Iris pigment epithelial cell (primary cell): ENCODE measurements at regions not wholly inside any gene's neighbourhood (a gene's known extent, or its start where the extent isn't known, plus 50 kb on each side); places are given as distances from the start of the nearest gene placed in this dataset.
"Not testable (repeated sequence)": the region's sequence is repeated elsewhere in the genome, so short reads cannot be mapped to it uniquely, and the experiment has no call there.

Experiments used
- DNase-seq: peaks from one replicate; pipeline ENCODE4 v3.0.0-alpha.2; 2011; ENCODE audit warnings: low read depth

DNA sequence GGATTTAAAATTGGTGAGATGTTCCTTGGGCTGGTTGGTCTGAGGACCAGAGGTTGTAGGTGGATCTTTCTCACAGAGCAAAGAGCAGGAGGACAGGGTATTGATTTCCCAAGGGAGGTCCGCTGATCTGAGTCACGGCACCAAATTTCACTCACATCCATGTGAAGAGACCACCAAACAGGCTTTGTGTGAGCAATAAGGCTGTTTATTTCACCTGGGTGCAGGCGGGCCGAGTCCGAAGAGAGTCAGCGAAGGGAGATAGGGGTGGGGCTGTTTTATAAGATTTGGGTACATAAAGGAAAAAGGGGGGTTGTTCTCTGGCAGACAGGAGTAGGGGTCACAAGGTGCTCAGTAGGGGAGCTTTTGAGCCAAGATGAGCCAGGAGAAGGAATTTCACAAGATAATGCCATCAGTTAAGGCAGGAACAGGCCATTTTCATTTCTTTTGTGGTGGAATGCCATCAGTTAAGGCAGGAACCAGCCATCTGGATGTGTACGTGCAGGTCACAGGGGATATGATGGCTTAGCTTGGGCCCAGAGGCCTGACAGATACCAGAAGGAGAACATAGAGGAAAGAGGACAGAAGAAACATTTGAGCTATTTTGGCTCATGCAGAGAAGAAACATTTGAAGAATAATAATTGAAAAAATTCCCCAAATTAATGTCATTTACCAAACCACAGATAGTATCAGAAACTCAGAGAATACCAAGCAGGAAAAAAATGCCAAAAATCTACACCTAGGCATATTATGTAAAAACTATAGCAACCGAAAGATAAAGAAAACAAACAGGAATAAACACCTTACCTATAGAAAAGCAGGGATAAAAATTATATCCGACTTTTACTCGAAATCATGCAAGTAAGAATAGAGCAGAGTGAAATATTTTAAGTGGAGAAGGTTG lies 585.2 kb upstream of the MDGA2 start:
- not testable (repeated sequence) for DNase-seq

GRCh38 chr14:48259876-48260275 lies 584.5 kb upstream of the MDGA2 start:
- DNase-seq, result not testable (repeated sequence)

GRCh38 chr14:48259232-48259631 lies 583.8 kb upstream of the MDGA2 start:
- DNase-seq, result not testable (repeated sequence)

DNA sequence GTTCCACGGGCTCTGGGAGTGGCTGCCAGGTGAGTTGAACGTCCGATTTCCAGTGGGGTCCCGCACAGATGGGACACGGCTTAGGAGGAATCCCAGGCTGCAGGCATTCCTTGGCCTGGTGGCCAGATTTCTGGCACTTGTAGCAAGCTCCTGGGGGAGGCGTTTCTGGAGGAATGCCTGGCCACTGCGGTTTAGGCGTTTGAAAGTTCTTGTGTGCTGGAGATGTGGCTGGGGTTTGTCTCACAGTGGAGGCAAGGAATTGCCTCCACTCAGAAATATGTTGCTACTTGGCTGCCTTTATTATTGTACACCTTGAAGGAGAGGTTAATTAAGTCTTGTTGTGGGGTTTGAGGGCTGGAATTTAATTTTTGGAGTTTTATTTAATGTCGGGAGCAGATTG lies 583.3 kb upstream of the MDGA2 start:
- not testable (repeated sequence) for DNase-seq

GRCh38 chr14:48253020-48253419 lies 577.6 kb upstream of the MDGA2 start:
- no peak for DNase-seq

DNA sequence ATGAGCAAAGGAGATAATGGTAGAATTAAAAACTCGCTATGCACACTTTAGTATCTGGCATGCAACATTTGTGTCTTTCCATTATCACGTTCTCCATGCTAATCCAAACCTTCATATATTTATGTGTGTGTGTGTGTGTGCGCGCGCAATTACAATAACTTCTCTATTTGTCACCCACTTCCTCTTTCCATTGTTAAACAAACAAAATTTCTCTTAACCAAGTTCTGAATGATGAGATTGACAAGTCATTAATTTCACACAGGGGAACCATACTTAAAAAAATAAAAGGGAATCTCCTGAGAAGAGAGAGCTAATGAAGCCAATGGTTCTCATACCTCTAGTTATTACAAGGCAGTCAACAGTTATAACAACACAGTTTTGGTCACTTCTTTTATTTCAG lies 575.9 kb upstream of the MDGA2 start:
- no peak for DNase-seq

DNA sequence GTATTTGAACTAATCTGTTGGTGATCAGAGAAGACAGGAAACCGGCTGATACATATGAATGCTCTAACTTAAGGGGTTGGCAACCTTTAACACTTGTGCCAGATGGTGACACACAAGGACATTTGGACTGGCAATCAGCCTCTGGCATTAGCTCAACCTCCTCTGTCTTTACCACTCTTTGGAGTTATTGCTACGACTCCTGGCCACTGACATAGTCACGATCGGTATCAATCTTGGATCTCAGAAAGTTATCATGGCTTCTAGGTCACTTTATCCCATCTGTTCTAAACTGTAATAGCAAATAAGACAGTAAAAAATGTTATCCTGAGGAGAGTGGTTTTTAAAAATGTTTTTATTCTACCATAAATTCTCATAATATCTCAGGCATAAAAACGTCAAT lies 575.2 kb upstream of the MDGA2 start:
- no peak for DNase-seq

DNA sequence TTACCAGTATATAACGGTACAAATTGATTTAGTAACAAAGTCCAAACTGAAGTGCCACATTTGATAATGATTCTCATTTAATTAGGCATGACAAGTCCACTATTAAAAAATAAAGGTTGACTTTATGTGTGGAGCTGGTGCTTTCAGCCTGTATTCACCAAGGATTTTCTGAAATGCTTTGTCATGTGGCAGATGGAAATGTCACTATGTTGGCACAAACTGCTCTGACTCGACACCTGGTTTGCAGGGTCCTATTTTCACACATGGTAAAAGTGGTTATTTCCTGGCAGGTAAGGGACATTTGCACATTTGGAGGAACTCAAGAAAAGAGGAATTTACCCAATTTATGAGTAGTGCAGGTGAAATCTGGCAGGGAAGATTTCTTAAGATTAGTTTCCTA lies 572.6 kb upstream of the MDGA2 start:
- DNase-seq, result no peak

- no peak for DNase-seq
Observed at GRCh38 chr14:48243900-48244299, 568.5 kb upstream of the MDGA2 start.

DNA sequence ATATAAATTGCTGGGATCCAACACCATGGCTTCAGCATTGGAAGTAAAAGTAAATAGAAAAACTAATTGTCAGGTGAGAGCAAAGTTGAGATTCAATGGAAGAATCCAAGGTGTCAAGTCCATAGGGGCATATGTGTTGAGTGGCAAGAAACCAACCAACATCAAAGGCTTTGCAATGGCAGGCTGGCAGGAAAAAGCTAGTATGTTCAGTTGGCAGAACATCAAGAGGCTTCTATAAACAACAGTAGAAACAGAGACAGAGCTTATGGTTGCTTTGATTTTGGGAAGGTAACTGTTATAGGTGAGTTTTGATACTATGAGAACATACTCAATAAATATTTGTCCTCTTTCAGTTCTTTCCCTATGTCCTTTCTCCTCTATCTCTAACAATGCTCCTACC lies 553.7 kb upstream of the MDGA2 start:
- no peak for DNase-seq

DNA sequence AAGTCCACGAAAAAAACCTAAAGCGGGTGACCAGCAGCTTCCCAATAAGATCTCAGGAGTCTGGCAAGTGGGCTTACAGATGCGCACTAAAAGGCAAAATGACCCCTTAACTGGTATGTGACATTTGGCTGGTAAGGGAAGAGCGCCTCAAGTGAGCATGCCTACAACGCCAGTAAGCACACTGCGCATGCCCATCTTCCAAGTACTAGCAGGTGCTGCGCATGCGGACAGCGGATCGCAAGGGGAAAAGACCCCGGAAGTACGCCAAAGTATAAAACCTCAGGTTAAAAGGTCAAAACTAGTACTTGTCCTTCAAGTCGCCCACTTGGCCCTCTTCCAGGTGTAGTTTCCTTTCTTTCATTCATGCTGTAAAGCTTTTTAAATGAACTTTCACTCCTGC lies 518.5 kb upstream of the MDGA2 start:
- no peak for DNase-seq

DNA sequence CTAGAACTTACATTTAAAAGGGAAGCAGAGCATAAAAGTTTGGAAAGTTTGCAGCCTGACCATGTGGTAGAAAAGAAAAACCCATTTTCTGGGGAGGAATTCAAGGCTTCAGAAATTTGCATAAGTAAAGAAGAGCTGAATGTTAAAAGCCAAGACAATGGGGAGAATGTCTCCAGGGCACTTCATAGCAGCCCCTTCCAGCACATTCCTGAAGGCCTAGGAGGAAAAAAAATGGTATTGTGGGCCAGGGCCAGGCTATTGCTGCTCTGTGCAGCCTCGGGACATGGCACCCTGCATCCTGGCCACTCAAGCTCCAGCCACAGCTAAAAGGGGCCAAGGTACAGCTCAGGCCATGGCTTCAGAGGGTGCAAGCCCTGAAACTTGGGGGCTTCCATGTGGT lies 474.2 kb upstream of the MDGA2 start:
- not testable (repeated sequence) for DNase-seq

DNA sequence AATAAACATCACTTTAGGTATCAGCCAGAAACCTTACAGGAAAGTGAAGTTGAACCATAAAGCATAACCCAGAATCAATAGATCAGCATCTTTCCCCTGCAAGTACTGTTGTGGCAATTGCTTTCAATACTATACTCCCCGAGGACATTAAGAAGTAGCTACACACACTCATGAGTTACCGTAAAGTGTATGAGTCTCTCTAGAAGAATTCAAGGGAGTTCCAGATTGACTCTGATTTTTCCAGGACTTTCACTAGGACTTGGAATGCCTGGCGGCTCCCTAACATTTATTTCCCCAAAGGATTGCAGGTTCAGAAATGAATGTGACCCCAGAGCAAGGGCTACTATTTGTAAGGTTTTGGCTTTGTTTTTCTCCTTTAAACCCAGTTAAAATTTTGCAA lies 465.4 kb upstream of the MDGA2 start:
- no peak for DNase-seq

- no peak for DNase-seq
Observed at GRCh38 chr14:48129472-48129871, 454.1 kb upstream of the MDGA2 start.

GRCh38 chr14:48127674-48128073 lies 452.3 kb upstream of the MDGA2 start:
- no peak for DNase-seq

- DNase-seq, result no peak
Observed at GRCh38 chr14:48125654-48126053, 450.2 kb upstream of the MDGA2 start.

DNA sequence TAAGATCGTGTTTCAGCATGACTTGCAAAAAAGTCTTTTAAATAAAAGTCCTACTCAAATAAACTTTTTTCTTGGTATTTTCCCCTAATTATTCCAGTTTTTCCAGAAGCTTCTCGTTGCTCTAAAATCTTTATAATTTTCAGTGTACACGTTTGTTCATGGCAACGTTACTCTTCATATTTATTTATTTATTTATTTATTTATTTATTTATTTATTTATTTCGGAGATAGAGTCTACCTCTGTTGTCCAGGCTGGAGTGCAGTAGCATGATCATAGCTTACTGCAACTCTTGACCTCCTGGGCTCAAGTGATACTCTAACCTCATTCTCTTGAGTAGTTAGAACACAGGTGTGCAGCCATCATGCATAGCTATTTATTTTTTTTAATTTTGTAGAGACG lies 438.3 kb upstream of the MDGA2 start:
- no peak for DNase-seq

DNA sequence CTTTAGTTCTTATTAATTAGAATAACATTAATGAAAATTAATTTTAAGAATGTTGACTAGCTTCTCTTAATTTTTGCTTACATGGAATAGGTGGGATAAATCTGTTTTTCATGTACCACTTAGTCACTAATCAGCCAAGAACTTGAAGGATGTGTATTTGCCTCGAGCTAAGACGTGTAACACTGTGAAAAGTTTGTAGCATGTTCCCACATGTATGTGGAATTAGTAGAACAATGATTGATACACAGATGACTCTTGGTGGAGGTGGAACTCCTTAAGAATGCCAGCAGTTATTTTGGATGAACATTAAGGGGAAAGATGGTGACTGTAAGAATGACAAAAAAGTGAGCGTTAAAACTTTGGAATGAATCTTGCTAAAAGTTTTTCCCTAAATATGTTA lies 435.7 kb upstream of the MDGA2 start:
- DNase-seq, result no peak

DNA sequence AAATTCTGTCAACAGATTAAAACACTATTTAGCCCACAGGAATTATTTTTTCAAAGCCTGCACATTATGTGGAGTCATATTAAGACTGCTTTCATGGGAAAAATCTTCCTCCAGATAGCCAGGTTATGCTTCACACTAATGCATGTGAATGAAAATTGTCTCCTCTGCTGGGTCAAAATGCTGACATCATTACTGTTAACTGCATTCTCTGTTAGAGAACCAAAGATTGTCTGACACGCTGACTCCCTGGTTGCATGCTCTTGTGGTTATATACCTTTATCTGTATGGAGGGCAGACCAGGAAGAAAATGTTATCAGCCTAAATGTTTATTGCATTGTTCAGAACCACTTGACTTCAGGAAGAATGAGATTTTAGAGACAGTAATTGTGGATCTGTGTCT lies 432.2 kb upstream of the MDGA2 start:
- DNase-seq, result no peak

DNA sequence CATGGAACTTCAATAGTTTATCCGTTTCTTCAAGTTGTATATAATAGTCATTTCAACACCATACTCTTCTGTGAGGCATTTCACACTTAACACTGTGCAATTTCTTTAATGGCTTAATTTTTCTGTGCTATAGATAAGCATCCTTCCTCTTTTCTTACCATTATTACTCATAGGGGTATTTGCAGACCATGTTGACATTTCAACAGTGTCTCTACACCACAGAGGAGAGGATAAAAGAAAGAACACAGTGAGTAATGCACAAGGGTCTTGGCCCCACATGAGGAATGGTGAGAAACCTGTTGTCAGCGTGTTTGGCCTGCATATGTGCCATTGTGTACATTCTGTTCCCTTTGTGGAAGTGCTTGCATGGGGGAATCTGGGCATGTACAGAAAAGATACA lies 421.5 kb upstream of the MDGA2 start:
- DNase-seq, result no peak

- no peak for DNase-seq
Observed at GRCh38 chr14:48086516-48086915, 411.1 kb upstream of the MDGA2 start.

DNA sequence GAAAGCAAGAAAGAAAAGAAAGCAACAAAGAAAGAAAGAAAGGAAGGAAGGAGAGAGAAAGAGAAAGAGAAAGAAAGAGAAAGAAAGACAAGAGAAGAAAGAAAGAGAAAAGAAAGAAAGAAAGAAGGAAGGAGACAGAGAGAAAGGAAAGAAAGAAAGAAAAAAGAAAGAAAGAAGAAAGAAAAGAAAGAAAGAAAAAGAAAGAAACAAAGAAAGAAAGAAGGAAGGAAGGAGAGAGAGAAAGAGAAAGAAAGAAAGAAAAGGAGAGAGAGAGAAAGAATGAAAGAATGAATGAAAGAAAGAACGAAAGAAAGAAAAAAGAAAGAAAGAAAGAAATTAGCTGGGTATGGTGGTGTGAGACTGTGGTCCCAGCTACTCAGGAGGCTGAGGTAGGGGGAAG lies 400.1 kb upstream of the MDGA2 start:
- no peak for DNase-seq

- no peak for DNase-seq
Observed at GRCh38 chr14:48052973-48053372, 377.6 kb upstream of the MDGA2 start.

DNA sequence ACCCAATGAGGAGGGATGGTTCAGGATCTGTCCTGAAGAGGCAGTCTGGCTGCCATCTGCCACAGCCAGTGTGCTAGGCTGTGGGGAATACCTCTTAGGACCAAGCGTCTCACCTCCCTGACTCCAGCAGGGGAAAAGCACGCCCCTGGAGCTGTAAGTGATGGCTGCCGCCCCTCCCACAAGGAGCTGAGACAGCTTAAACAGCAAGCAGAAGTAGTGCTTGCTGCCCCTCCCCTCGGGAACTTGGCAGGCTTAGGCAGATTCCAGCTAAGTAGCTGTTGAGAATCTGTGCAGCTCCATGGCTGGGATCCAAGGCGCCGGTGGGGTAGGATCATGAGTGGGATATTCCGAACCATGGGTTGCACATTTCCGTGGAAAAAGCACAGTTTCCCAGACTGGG lies 360.4 kb upstream of the MDGA2 start:
- DNase-seq, result no peak
